Hepatic stellate cell (primary cell): ENCODE measurements at regions not wholly inside any gene's neighbourhood (a gene's known extent, or its start where the extent isn't known, plus 50 kb on each side); places are given as distances from the start of the nearest gene placed in this dataset.

Experiments
- DNase-seq: peaks from one replicate; pipeline ENCODE4 v3.0.0; 2011; ENCODE audit warnings: low spot score

DNA sequence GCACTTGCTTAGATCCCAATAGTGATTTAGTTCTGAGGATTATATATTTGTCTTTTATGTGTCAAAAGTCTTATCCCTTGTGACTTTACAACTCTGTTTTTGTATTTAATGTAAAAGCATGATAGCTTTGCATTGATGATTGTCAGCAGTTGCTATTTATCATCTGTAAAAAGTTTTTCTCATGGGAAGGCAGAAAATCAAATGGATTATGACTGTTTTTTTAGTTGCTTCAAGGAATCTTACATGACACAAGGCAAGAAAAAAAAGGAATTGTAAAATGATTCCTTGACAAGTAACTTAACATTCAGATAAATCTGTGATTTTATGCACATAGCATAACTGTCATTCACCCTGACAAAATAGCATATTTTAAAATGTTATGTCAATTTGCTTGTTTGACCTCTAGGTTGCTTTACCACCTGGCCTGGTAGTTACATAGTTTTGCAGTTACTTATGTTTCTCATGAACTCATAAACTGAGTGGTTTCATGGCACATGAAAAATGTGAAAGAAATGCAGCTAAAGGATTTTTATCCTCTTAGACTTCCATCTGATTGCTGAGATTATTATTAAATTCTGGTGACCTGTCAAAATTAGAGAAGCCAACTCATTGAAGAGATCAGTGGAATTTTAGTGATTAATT is 622.6 kb downstream of the ADGRL2 start:
- peak; percentile 2 for DNase-seq

DNA sequence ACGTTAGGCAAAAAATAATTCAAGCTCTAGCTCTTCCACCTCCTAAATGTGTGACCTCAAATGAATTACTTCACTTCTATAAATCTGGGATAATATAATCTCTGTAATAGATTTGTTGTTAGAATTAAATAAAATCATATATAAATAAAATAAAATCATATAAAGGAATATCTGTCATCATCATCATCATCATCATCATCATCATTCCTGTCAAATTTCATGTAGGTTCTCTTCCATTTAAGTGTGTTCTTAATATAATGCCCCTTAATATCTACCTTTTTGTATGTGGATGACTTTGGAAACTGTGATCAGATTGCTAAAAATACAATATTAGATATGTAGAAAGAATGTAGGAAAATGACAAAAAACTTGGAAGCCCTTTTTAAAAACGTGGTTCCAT is 621.0 kb downstream of the ADGRL2 start:
- DNase-seq, result no peak

DNA sequence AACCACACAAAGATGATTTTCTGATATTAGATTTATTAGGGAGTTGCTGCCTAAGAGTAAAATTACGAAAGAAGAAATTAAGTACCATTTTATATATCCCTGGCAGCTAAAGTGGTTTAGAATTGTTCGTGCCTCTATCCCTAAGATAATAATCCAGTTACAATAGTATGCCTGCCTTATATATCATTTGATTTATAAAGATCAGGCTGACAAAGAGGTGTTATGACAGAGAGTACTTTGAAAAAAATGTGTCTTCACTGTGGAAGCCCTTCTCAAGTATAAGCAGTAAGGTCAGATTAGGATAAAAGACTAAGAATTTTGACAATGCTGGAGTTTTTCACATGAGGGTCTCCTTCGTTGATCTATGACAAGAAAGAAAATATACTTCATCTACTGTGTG is 619.9 kb downstream of the ADGRL2 start:
- DNase-seq, result no peak

DNA sequence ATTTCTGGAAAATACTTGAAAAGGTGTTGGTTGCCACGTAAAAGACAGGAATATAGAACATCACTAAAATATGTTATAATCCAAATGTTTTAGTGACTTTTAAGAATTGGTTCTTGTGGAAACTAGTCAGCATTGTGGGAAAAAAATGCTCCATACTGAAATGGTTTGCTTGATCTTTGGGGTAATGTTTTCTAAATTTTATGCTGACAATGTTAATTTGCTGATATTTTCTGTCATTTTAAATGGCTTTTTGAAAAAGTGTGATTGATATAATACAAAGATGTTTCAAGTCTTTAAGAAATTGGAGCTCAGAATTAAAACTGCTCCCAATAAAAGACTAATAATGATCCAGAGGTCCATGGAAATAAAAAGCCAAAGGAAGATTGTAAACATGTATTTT is 610.9 kb downstream of the ADGRL2 start:
- DNase-seq, result no peak

DNA sequence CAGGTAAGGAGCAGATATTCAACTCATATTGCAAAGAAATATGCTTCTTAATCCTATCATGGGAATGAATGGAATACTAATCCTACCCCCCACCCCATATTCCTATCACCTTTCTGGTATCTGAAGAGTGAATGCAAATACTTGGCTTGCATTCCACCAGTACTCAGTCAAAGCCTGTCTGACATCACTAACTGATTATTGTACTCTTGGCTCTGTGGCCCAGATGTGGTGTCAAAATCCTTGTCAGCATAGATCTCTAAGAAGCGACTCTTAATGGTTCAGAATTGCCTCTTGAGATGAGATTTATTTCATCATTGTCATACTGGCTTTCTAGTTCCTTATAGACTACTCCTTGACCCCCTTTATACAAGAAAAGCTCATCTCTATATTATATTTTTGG is 604.6 kb downstream of the ADGRL2 start:
- DNase-seq, result no peak

DNA sequence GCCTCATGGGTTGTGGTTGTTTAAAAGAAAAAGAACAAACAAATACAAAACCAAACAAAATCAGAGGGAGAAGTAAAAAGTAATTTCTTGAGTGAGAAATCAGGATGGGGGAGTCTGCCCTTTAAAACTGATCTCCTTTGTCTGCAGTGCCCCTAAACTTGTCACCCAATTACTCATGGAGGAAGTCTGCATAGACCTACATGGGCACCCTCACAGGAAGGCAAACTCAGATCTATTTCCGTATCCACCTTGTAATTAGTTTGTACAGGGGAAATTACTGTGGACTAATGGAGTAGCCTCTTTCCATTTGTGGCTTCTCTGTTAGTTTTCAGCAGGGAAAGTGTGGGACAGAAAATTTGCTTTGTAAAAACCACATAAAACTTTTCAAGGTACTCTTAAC is 600.4 kb downstream of the ADGRL2 start:
- DNase-seq, result no peak

DNA sequence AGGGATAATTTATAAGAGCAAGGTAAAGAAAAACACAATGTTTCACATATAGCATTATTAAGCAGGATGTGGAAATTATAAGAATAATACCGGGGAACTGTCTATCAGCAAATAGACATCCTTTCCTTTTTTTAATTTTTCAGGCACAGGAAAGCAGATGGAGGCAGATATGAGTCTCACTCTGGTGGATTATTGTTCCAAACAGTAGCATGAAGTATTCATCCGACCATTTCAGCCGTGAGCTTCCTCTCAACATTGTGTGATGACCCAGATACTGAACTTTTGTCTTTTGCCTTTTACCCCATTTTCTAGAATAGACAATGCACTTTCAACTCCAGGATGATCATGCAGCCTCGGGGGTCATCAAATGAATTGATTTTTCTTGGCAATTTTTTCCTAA is 599.8 kb downstream of the ADGRL2 start:
- DNase-seq, result no peak

DNA sequence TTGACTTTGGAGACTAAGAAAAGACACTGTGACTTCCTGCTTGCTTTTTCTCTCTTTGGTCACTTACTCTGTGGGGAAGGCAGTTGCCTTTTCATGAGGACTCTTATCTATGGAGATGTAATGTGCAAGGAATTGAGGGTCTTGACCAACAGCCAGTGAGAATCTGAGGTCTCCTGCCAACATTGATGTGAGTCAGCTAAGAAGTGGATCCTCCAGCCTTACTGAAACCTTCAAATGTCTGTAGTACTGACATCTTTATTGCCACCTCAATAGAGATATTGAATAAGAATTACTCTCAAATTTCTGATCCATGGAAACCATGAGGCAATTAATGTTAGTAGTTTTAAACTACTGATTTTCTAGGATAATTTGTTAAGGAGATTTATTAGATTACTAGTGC is 598.4 kb downstream of the ADGRL2 start:
- DNase-seq, result no peak

DNA sequence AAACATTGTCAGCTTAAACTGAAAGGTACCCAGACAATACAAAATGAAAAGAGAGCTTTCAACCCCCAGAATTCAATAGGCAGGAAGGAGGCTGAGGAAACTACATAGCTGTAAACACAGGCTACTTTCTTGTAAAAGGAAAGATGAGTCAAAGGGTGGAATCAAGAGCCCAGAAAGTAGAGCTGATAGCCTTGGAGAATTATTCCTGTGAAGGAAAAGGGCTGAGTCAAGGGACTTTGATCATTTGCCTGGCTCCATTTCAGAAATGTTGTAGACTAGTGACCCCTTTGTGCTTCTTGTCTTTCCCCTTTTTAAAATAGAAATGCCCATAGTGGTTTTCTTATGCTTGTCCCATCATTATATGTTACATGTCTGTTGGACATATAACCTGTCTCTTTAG is 597.6 kb downstream of the ADGRL2 start:
- no peak for DNase-seq

DNA sequence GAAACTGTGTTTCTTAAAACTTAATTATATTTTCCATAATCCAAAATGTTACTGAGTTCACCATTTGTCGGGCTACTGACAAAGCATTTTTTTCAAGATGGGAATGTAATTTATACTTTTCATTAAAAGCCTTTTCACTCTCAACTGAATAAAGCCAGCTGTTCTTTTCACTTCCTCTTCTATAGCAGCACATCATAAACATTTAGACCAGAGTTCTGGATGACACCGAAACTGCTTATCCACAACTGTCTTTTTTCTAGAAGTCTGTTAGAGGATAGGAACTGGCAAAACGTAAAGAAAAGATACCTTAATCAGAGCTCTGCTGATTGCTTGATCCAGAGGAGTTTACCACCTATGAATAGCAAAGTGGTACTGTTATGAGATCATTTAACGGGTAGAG is 594.7 kb downstream of the ADGRL2 start:
- DNase-seq, result no peak

DNA sequence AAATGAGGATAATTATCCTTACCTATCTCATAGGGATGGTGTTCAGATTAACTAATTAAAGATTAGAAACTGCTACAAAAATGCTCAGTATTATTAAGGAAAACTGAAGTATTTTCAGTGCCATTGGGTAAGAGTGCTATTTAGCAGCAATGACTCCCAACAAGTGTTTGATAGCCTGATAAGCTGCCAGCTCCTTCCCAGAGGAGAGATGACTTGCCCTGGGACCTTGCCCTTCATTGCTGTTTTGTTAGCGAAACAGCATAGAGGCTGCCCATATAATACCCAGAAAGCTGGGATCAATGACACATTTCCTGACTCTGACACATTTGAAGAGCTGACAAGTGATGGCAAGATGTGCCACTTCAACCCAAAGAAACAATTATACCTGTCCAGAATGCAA is 592.2 kb downstream of the ADGRL2 start:
- DNase-seq, result no peak

DNA sequence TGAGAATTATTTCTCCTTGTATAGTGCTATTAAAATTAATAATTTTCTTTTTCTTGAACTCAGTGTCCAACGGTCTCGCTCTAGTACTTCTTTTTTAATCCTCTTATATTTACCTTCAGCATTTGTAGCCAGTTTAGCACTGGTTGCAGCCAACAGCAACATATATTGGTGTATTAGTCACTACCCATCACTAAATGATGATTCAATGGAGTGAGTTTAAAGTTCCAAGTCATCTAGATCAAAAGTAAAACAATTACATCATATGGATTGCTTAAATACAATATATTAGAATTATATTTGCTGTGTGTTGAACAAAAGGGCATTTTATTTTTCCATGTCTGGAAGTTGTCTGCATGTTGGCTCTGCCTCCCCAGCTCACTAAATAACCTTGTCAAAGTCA is 591.8 kb downstream of the ADGRL2 start:
- no peak for DNase-seq

DNA sequence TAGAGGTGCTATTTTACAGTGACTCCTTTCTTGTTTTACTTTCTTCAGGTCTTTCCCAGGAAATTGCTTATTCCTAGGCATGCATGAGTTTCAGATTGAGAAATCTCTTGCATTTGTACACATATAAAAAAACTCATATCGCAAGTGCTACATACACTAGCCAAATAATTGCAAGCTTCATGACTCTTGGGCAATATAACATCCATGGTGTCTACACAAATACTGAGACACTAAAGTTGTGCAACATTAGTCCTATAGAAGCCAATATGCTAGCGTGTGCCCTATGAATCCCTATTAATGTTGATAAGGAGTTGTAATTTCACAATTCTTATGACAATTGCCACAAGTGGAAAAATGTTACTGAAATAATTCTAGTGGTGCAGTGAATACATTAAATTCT is 591.0 kb downstream of the ADGRL2 start:
- DNase-seq, result no peak

DNA sequence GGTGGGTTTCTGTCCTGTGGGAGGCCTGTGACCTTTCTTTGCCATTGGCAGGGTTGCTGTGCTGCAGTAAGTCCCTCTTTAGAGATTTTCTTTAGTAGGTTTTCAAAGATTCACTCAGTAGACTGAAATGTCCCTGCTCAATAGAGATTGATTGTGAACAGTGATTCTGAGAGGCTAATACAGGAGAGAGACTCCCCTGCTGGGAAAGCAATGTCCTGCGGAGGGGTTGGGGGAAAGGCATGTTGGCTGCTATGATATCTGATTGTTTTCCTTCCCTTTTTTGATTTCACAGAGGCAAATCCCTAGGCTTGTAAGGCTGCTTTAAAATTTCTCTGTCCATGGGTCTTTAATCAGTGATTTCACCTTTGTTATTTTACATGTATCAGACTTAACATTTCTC is 589.9 kb downstream of the ADGRL2 start:
- no peak for DNase-seq

DNA sequence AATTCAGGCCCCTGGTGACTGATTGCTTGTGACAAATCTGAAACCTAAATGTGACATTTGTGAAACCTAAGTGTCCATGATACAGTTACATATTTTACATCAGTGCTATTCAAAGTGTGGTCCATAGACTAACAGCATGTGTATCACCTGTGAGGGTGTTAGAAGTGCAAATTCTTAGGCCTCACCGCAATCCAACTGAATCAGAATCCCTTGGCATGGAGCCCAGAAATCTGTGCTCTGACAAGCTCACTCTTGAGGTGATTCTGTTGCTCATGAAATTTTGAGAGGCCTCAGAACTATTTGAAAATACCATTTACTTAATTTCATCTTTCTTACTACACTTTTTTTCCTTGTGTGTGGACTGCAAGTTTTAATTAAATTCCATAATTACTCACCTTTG is 587.9 kb downstream of the ADGRL2 start:
- no peak for DNase-seq

DNA sequence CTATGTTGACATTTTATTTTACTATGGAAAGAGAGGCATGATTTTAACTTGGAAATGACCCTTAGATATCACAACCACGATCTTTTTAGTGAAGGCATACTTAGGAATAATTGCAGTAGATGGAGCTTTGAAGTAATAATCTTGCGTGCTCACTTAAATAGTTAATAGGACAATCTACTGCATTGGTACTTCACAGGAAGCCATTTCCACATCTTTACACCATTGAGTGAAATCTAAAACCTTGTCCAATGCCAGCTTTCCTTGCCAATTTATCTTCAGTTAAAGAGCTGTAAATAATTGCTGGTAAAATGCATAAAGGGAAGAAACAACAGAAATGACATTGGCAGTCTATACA is 586.3 kb downstream of the ADGRL2 start:
- DNase-seq, result no peak

DNA sequence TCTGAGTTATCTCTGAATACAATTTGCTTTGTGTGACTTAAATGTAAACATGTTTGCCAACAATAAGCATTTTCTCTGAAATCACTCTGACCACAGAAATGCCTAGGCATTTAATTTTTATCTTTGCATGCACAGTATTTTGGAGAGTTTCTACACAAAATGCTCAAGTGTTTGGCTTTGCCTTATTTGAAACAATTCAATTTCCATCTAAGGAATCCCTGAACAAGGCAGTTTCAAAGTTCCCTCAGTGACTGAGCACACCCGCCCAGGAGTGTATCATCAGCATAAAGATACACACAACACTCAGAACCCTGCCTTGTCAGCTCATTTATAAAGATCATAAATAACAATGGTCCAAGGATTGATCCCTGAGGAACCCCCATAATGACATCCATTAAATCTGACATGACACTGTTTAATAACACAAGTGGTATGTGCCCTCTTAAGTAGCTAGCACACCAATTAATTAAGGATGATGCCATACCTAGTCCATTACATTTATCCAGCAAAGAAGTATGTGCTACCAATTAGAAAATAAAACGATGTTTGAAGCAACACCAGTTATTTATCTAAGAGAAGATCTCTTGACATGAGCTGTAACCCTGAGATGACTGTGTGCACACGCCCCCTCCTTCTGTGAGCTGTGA is 585.8 kb downstream of the ADGRL2 start:
- no peak for DNase-seq

DNA sequence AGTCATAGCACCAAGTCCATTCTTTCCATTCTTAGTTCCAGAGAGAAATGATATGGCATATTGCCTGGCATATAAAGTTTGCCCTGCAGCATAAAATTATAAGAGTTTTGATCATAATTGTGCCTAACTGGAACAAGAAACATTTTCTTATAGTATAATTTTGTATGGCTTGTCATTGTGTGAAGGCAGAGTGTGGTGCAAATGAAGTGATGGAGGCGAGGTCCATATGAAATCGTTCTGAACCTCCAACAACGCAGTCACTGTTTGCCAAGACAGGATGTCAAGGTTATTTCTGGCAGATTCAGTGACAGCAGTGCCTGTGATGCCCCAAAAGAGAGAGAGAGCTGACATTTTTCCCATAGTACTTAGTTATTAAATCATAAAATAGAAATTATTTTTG is 584.0 kb downstream of the ADGRL2 start:
- no peak for DNase-seq

DNA sequence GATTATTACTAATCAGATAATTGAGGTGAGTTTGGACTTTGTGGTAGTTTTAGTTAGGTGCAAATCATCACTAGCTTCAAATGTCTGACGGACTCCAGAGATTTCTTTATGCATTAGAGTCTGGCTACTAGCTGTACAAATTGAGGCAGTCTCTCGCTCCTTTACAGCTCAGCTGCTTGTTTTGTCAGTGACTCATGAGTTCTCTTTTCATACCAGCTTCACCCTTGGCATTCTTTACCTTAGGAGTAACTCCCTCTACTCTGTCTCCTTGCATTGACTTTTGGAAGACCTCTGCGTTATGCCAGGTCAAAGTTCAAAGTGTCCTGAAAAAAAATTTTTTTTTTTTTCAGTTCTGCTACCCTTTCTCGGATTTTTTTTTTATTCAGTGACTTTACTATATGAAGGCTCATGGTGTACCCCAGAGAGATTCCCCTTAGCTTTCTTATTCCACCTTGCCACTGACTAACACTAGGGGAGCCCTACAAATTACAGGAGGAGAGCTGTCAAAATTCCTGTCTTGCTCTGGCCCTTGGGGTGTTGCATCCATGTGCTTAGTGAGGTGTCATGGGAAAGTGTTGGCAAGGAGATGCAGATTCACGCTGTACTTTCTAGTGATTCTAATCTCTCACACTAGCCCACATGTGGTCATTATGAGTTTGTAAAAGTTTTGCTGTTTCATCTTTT is 576.6 kb downstream of the ADGRL2 start:
- peak; percentile 5 for DNase-seq

DNA sequence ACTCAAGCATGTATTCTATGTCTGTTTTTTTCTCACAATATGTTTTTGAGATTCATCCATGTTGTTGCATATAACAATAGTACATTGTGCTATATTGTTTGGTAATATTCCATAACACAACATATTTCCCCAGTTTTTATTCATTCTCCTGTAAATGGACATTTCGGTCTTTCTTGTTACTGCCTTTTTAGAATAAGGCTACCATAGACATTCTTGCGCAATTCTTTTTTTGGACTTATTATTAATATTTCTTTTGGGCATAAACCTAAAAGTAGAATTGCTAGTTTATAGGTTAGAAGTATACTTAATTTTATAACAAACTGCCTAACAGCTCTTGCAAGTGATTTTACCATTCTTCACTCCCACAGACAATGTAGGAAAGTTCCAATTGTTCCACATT is 573.0 kb downstream of the ADGRL2 start:
- no peak for DNase-seq

DNA sequence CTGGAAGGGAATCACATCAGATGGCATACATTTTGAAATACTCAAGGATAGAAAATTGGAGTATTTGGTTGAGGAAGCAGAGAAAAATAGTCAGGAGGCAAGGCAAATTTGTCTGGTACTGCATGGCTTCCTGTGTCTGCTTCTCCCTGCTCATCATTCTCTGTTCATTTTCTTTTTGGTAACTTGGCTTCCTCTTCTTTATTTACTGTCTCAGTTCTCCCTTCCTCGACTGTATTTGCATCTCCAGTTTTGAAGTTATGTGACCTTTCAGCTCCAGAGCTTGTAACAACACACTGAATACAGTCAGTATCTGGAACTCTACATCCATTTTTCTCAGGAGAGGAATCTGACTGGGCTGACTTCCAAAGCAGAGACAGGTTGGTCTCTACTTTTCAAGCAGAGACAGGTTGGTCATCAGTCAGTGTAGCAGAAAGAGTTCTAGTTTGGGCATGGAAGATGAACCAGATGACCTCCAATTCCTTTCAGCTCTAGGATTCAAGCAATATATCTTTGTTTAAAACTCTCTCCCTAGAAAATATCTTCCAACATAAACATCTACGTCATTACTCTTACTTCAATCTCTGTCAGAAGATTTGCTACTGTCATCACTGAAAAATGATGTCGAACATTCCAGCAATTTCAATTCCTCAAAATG is 571.2 kb downstream of the ADGRL2 start:
- DNase-seq, result no peak

DNA sequence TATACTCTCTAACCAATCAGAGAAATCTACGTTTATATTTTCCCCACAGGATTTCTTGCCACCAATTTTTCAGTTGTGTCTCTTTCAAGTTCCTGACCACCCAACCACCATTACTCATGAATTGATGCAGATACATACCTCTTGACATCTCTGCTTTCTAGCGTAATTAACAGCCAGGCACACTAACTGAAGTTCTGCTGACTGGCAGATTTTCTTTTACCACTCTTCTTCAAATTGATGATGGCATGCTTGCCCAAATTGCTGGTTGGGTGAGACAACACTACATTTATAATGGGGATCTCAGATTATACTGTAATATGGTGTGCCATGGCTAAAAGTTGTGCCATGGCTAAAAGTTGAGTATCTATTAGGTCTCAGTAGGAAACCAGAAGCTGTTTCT is 566.7 kb downstream of the ADGRL2 start:
- DNase-seq, result no peak

DNA sequence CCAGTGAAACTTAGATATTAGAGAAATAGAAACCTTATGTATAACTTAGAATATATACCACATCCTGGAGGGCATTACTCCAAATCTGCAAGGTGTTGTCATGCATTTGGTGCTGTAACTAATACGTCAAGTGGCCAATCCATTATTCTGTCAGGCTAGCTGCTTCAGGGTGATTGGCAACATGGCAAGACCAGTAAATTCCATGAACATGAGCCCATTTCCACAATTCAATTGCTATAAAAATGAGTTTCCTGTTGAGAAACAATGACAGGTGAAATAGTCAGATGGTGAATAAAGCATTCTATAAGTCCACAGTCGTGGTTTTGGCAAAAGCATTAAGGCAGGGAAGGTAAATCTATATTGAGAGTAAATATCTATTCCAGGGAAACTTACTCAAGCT is 566.0 kb downstream of the ADGRL2 start:
- no peak for DNase-seq
